Heart left ventricle (tissue), 13 donors: ENCODE measurements at regions not wholly inside any gene's neighbourhood (a gene's known extent, or its start where the extent isn't known, plus 50 kb on each side); places are given as distances from the start of the nearest gene placed in this dataset.

Experiments used
- CTCF ChIP-seq, 12 donors: fragments of 200-600 bp; sonication (generic) in 4 of 12; IDR thresholded peaks; one replicate each; pipeline versions ENCODE4 v1.5.0 to v1.8.0; 2018 to 2022; ENCODE audit warnings: antibody characterized with exemption in 12 of 12, mild to moderate bottlenecking in 5 of 12
- POLR2A ChIP-seq, 2 donors: fragments of 450-650 bp; IDR thresholded peaks; one replicate each; pipeline ENCODE4 v1.6.1; 2017; ENCODE audit warnings: antibody characterized with exemption in 2 of 2, mild to moderate bottlenecking in 2 of 2, moderate library complexity in 2 of 2
- donor health status: ischemic (EF 13 %, LVEDD 7.1; RV severe dilation, severe dysfunction).
- donor health status: DM: no; HTN: yes; CAD: no.
- donor health status: DM: no; HTN: no; CAD: no.
- donor health status: ischemic (EF 25% LVEDD 6.9; RV normal size, moderate dysfunction).
- donor health status: ischemic (EF 25% LVEDD 5.7; RV mildly dilated, moderate dysfunction).
- donor health status: ischemic (EF 35%, LVEDD 5.7; RV mildly dilated, moderate dysfunction).
- donor health status: nonischemic (EF 11% LVEDD 7.7; RV severe dilation, severe dysfunction).
- donor health status: DM: yes; HTN: yes; CAD: no.
- donor health status: PGD.
- donor health status: ischemic (EF 29% LVEDD 5.4; RV normal size, mild dysfunction).
- donor health status: nonischemic (EF 23%, LVEDD 6.1; RV moderate dilation, normal function).

GRCh38 chr10:121268363-121268762 is 329.9 kb downstream of the FGFR2 start:
- TF ChIP-seq POLR2A (IDR thresholded peaks at IDR 0.05), result no peak
- no peak for TF ChIP-seq CTCF (IDR thresholded peaks at IDR 0.05)
